T-helper 9 cell (primary cell): ENCODE measurements at regions not wholly inside any gene's neighbourhood (a gene's known extent, or its start where the extent isn't known, plus 50 kb on each side); places are given as distances from the start of the nearest gene placed in this dataset.
A peak's percentile ranks its signal among the peaks of the same experiment; 100 is the strongest.
"Not testable (repeated sequence)": the region's sequence is repeated elsewhere in the genome, so short reads cannot be mapped to it uniquely, and the experiment has no call there.

ENCODE experiments used
- DNase-seq: peaks from one replicate; pipeline ENCODE4 v3.0.0-alpha.2; 2020

- no peak for DNase-seq
Measured at GRCh38 chr22:22697377-22698117, 53.1 kb downstream of the GGTLC2 start.

GRCh38 chr22:22698263-22698750 lies 53.9 kb downstream of the GGTLC2 start:
- DNase-seq: no peak

DNA sequence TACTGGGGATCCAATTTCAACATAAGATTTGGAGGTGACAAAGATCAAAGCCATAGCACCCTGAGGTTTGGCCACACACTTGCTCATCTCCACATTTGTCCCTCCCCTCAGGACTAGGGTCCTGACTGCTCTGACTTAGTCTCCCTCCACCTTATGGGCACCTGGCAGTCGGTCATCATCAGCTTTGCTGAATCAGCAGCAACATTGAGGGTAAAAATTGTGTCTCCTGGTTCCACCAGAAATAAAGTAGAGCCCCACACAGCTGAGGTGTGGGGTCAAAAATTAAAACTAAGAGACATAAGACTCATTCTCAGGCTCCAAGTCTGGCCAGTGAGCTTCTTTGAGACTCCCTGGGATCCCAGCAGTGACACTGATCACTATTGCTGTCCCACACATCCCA lies 56.2 kb downstream of the GGTLC2 start:
- DNase-seq: no peak

DNA sequence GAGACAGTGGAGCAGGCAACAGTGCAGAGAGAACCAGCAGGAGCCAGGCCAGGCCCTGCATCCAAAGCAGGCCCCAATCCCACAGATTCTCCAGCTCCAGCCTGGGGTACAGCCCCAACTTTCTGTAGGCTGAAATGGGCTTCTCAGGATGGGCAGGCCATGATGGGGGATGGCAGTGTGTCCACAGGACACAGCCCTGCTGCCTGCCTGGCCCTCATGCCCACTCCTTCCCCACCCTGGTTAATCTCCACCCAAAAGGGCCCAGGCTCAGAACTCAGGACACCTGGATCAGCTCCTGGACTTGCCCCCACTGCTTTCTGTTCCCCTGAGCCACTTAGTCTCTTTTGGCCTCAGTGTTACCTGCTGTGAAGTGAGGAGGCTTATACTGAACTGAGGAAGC lies 57.1 kb downstream of the GGTLC2 start:
- DNase-seq: not testable (repeated sequence)

GRCh38 chr22:22702237-22703202 lies 58.1 kb downstream of the GGTLC2 start:
- no peak for DNase-seq

DNA sequence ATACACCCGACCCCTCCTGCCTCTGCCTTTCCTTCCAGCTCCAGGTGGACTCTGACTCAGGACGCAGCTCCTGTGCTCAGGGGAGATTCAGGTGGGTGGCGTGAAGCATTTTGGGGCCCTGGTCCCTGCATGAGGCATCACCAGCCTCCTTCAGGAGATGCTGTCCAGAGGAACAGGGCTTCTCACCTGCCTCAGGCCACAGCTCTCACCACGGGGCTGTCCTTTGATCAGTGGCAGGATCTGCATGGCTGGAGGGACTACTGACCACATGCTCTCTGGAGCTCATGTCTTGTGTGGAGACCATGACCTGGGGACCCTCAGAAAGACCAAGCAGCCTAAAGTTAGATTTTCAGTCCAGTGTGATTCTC lies 58.8 kb downstream of the GGTLC2 start:
- no peak for DNase-seq

DNA sequence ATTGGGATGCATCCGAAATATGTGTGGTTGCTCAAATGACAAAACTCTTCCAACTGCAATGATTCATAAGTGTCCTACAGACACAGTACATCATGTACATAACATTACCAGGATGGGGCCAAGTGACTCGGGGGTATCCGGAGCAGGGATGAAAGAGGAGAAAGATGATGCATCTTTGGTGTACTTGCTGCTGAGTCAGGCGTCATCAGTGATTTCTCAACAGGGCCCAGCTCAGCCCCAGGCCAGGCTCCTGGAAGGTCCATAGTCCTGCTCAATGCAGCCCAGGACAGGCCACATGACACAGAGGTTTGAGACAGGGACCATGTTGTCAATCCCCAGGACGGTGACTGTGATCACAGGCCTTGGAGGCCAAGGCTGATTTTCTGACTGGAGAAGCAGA lies 59.3 kb downstream of the GGTLC2 start:
- no peak for DNase-seq

DNA sequence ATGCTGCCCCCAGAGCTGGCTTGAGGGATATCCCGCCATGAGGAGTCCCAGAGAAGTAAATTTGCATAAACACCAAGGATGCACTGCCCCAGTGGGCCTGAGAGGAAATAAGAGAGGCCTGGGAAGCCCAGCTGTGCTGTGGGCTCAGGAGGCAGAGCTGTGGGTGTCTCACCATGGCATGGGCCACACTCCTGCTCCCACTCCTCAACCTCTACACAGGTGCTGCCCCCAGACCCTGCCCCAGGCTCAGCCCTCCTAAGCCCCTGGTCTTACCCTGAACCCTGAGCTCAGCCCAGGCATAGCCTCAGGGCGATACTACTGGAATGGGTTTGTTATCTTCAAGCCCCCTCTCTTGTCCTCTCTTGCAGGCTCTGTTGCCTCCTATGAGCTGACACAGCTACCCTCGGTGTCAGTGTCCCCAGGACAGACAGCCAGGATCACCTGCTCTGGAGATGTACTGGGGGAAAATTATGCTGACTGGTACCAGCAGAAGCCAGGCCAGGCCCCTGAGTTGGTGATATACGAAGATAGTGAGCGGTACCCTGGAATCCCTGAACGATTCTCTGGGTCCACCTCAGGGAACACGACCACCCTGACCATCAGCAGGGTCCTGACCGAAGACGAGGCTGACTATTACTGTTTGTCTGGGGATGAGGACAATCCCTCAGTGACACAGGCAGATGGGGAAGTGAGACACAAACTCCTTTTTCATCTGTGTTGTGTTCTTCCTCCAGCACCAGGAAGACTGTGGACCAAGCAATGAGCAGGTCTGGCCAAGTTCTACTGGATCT lies 59.9 kb downstream of the GGTLC2 start:
- DNase-seq: no peak

GRCh38 chr22:22705328-22706100 lies 61.1 kb downstream of the GGTLC2 start:
- DNase-seq: no peak

DNA sequence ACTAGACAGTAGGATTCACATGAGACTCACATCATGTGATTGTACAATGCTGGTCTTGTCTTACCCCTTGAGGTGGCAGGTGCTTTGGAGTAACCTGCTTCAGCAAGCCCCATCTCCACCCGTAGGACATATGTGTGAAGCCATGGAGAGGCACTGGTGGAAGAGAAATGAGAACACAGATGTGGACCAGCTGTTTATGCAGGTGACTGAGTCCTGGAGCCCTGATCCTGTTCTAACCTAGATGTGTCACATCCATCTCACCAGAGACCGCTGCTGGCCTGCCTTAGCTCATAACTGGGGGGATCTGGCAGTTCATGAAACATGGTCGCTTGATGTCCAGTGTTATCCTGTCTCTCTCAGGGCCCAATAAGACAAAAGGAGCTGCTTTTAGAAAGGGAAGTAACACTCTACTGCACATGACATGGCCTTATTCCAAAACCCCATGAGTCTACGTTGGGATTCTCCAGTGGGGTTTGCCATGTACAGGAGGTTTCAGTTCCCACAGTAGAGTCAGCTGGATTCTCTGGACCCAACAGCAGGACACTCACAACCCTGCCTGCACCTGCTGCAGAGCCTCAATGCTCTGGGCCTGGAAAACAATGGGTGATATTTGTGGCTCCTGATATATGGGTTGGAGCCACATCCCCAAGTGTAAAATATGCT lies 62.0 kb downstream of the GGTLC2 start:
- DNase-seq: no peak

DNA sequence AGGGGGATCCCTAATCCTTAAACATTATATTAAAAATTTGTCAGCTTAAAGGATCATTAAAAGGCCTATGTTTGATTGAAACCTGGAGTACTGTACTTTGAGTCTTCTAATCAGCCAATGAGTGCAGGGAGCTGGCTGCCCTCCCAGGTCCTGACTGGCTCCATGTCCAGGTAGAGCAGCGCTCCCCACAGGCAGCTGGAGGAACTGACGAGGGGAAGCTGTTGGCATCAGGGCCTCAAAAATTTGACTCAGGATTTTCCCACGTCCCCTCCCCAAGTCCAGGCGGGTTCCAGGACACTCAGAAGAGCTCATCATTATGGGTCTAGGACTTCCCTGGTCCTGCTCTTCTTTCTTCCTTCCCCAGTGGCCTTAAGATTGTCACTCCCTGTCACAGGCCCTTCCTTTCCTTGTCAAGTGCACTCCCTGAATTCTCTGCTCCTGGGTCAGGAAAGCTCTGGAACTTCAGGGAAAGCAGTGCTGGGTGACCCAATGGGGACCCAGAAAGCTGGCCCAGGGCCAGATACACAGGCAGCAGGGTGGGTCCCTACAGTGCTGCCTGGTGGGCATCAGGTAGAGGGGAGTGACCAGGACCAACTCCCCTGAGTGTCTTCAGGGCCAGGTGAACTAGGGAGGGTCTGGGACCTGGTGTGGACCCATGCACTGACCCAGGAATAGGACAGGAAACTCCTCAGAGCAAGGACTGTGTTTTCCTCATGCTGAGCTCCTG lies 65.5 kb downstream of the GGTLC2 start:
- no peak for DNase-seq

DNA sequence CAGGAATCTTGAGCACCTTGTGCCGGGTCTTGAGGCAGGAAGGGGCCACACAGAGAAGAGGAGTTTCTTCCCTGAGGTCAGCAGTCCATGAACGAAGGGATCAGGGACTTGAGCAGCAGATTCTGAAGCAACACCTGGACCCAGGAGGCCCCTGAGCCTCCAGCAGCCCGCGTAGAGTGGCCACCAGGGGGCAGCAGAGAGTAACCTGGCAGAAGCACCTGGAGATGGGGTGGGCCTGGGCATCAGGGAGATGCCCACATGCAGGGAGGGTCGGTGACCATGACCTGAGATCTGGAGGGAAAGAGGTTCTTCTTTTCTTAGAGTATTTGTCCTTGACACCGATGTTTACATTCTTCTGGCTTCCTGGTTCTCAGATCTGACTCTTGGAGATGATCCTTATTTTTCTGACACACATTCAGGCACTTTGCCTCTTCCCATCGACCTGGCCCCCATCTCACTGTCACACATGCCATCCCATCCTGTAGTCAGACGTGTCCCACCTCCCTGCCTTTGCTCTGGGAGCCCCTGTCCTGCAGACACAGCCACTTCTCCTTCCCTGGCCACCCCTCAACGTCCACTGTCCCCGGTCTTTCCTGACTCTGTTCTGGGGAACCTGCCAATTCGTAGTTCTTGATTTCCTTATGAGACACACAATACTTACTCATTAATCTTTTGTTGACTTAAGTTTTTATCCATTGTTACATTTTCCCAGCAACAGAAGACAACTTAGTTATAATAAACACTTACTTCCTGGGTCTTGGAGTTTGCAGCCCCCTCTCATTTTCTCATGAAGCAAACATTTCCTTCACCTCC lies 66.5 kb downstream of the GGTLC2 start:
- peak; percentile 81 for DNase-seq

DNA sequence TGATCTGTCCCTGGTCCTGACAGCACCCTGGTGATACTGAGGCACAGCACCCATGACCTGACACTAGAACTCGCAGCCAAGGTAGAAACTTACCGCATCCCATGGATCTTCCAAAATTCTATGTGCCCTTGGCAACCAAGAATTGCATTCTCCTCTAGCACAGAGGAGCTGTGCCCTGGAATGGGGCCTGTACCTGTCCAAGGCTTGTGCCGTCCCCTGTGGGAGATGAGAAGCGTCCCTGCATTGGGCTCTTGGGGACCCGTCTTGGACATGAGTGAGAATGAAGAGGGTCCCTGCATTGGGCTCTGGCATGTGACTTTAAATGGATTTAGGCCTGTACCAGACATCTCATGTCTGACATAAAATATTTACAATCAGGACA lies 67.1 kb downstream of the GGTLC2 start:
- no peak for DNase-seq

DNA sequence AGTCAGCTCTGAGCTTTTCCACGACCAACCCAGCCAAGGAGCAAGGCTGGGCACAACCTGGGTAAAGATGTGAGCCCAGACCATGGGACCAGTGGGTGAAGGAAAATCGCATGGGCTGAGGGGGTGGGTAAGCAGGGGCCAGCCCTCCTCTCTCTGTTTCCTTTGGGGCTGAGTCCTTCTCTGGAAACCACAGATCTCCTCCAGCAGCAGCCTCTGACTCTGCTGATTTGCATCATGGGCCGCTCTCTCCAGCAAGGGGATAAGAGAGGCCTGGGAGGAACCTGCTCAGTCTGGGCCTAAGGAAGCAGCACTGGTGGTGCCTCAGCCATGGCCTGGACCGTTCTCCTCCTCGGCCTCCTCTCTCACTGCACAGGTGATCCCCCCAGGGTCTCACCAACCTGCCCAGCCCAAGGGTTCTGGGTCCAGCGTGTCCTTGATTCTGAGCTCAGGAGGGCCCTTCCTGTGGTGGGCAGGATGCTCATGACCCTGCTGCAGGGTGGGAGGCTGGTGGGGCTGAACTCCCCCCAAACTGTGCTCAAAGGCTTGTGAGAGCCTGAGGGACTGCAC lies 67.8 kb downstream of the GGTLC2 start:
- DNase-seq: no peak

- DNase-seq: no peak
Measured at GRCh38 chr22:22712666-22713365, 68.4 kb downstream of the GGTLC2 start.

GRCh38 chr22:22713416-22713815 lies 69.0 kb downstream of the GGTLC2 start:
- DNase-seq: no peak

GRCh38 chr22:22714600-22715335 lies 70.4 kb downstream of the GGTLC2 start:
- DNase-seq: no peak

DNA sequence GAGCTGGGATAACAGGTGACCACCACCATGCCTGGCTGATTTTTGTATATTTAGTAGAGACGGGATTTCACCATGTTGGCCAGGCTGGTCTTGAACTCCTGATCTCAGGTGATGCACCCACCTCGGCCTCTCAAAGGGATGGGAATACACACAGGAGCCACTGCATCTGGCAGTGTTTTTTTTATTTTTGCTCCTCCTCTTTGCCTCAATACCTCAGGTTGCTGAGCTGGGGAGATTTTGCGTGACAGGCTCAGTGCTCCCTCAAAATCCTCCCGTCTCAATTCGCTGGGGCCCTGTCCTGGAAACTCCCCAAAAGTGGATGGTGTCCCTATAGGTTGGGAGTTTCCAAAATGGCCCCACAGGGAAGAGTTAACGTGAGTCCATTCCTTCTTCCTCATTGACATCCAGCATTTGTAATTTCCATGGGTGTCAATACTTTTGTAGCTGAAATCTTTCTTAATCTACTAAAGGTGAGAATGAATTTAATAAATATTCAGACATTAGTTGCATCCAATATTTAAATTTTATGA lies 71.8 kb downstream of the GGTLC2 start:
- no peak for DNase-seq
